ENCODE measurements at regions not wholly inside any gene's neighbourhood (a gene's known extent, or its start where the extent isn't known, plus 50 kb on each side); places are given as distances from the start of the nearest gene placed in this dataset.

GRCh38 chr14:97724265-97724731, 927.1 kb downstream of the VRK1 start:
- DNase-seq (ENCODE audit: low read depth) = no peak

- DNase-seq (ENCODE audit: low read depth) = no peak
Observed at GRCh38 chr14:97726676-97727075, 929.5 kb downstream of the VRK1 start.

DNA sequence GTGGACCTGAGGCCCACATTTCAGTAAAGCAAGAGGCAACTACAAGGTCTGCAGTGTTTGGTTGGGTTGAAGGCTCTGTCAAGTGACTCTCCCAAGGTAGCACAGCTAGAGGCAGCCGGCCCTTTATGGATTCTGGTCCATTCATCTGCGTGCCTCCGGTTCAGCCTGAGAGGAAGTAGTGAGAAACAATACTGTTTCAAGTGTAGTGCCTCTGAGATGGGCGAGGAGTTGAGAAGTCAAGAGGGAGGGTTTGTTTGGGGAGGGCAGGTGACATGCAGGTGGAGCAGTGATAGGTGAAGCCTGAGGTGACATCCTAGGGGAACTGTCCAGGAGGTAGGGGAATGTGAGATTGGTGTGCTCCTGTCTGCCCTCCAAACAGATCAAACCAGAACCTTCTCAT, 933.5 kb downstream of the VRK1 start:
- no peak for DNase-seq (ENCODE audit: low read depth)

- DNase-seq (ENCODE audit: low read depth) = no peak
Observed at GRCh38 chr14:97731800-97732199, 934.6 kb downstream of the VRK1 start.

DNA sequence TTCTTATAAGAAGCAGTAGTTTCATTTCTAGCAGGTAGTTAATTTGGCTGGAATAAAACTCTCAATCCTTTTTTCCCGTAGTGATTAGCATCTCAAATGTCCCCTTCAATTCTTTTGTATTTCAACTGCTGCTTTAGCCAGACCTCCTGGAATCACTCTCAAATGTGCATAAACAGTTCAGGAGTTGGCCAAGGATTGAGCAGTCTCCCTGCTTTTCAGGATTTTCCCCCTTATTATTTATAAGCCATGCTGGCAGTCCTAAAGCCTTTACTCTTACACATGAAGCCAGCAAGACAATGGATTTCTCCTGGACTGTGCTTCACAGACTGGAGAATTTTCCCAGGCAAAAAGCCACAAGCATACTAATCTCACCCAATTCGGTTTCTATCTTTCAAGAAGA, 950.1 kb downstream of the VRK1 start:
- DNase-seq (ENCODE audit: low read depth) = no peak

- no peak for DNase-seq (ENCODE audit: low read depth)
Observed at GRCh38 chr14:97748616-97749015, 951.4 kb downstream of the VRK1 start.

- DNase-seq (ENCODE audit: low read depth) = no peak
Observed at GRCh38 chr14:97757491-97757890, 960.3 kb downstream of the VRK1 start.

- DNase-seq (ENCODE audit: low read depth) = no peak
Observed at GRCh38 chr14:97760050-97760449, 962.9 kb downstream of the VRK1 start.

DNA sequence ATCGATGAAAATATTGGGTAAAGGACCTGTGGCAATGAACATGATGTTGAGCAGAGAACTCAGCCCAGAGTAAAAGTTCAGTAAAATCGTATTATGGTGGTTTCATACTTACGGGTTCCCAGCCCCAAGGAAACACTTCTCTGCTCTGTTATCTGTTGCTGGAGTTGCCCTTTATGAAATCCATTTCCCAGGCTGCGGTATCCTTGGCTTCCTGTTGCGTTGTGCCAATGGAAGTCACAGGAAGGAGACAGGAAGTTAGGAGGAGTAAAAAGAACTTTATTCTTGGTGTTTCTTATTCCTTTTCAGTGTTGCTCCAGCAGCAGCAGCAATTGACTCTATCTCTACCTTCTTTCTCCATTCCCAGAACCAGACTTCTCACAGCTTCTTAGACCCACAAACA, 965.2 kb downstream of the VRK1 start:
- DNase-seq (ENCODE audit: low read depth) = no peak

GRCh38 chr14:97771340-97772045, 974.3 kb downstream of the VRK1 start:
- no peak for DNase-seq (ENCODE audit: low read depth)

GRCh38 chr14:97773598-97773997, 976.4 kb downstream of the VRK1 start:
- DNase-seq (ENCODE audit: low read depth) = no peak

GRCh38 chr14:97776890-97777558, 979.8 kb downstream of the VRK1 start:
- no peak for DNase-seq (ENCODE audit: low read depth)

- no peak for DNase-seq (ENCODE audit: low read depth)
Observed at GRCh38 chr14:97777622-97778355, 980.6 kb downstream of the VRK1 start.

GRCh38 chr14:97779140-97779539, 982.0 kb downstream of the VRK1 start:
- no peak for DNase-seq (ENCODE audit: low read depth)

DNA sequence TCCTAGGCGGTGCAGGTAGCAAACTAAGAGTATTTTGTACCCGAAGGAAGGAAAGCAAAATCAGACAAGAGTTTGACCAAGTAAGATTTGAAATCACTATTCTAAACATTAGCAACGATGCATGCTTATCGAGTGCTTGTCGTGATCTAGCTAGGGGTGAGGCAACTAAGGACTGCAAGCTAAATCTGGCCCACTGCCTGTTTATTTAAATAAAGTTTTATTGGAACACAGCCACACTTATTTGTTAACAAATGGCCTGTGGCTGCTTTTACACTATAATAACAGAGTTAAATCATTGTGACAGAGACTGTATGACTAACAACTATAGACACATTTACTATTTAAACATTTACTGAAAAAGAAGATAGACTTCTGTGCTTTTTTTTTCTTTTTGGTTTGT, 983.6 kb downstream of the VRK1 start:
- no peak for DNase-seq (ENCODE audit: low read depth)

GRCh38 chr14:97781961-97782360, 984.8 kb downstream of the VRK1 start:
- DNase-seq (ENCODE audit: low read depth) = no peak

DNA sequence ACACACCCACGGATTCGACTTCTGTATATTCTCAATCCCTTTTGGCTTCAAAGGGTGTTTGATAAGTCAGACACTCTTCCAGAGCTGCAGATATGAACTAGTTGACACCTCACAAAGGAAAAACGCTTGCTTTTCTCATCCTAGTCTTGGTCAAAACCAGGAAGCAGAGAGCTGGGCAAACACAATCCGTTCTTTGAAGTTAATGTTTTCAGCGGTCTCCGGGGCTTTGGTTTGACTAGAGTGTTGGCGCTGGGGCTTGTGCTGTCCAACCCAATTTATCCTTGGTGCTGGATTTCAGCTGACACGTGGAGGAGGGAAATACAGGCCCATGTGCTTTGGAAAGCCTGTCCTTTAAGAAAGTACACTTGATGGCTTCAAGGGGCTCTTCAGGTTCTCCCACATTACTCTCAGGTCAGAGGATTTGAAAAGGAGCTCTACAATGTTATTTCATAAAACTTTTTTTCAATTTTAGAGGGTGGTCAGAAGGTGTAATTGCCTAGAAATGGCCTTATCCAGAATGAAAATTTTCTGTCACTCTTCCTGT, 985.8 kb downstream of the VRK1 start:
- DNase-seq (ENCODE audit: low read depth) = no peak

GRCh38 chr14:97785495-97785894, 988.3 kb downstream of the VRK1 start:
- no peak for DNase-seq (ENCODE audit: low read depth)

DNA sequence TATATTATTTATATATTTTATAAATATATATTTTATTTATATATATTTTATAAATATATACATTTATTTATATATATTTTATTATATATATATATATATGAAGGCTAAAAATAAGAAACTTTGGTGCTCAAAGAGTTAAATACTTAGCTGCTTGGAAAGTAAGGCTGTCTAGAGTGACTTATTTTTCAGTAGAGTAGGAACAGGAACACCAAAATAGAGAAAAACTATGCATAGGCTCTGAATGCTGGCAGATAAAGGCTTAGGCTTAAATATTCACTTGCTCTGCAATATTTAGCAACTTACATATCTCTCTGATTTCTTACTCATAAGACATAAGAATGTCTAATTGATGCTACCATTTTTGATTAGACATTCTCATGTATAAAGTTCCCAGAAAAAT, 991.2 kb downstream of the VRK1 start:
- no peak for DNase-seq (ENCODE audit: low read depth)

DNA sequence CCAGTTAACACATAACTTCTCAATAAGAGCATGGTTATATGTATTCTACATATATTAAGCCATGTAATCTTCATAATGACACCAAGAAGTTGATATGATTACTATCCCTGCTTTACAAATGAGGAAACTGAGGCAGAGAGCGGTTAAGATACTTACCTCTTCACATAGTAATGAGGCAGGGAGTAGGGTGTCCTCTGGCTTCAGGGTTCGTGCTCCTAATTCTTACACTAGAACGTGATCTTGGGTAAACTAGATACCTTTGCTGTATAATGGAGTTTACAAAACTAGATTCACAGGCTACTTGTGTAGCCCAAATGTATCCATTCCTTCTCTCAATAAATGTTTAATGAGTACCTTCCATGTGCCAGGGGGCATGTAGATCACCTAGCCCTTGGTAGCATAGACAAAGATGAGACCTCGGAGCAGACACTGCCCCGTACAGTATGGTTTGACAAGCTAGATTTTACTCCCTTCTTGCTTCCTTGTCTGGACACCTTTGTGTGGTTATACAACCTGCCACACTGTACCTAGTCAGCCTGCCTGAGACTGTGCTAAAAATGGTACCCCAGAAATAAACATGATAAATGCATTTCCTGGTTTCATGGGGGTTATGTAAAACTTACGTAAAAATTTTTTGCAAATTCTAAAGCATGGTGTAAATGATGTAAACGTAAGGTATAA, 991.8 kb downstream of the VRK1 start:
- no peak for DNase-seq (ENCODE audit: low read depth)

DNA sequence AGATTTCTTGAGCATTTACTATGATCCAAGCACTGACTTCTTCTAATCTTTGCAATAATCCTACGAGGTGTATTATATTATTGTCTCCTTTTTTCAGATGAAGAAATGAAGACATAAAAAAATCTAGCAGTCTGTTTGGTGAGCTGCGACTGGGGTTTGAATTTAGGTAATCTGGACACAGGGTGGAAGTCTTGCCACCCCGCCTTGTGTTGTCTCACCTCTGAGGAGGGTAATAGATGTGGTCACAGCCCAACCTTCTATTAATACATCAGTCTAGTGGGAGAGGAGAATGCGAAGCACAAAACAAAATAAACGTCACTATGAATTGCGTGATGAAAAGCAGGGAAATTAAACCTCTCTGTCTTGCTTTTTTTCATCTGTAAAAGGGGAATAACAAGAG, 993.9 kb downstream of the VRK1 start:
- DNase-seq (ENCODE audit: low read depth) = no peak

DNA sequence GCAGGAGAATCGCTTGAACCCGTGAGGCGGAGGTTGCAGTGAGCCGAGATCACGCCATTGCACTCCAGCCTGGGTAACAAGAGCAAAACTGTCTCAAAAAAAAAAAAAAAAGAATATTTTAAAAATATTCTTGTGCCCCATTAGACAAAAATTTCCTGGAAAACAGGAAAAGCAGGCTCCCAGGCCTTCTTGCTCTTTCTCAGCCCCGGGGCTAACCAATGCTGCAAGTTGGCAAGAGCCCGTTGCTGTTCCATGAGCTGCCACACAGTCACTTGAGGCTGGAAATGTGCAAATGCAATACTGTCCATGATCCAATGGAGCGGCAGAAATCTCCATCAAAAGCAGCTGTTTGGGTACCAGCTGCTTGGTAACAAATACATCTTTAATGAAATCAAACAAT, 994.7 kb downstream of the VRK1 start:
- no peak for DNase-seq (ENCODE audit: low read depth)

Data from stimulated activated CD8-positive, alpha-beta memory T cell treated with anti-CD3 and anti-CD28 coated beads, Interleukin-4, amount 100 ng/mL, for 24 hours (primary cell).